Liver (tissue), 3 donors: ENCODE measurements at regions not wholly inside any gene's neighbourhood (a gene's known extent, or its start where the extent isn't known, plus 50 kb on each side); places are given as distances from the start of the nearest gene placed in this dataset.

ENCODE experiments used
- CTCF ChIP-seq: fragments of 150-350 bp; IDR thresholded peaks from 2 replicates; pipeline ENCODE4 v1.5.1; 2017; ENCODE audit warnings: improper control_type of control experiment, low read depth, low read length; ENCODE audit not compliant: missing input control
- EGR1 ChIP-seq, 2 donors: IDR thresholded peaks; 2 replicates each; pipeline ENCODE4 v1.6.1; 2016 to 2018; ENCODE audit warnings: antibody characterized with exemption in 2 of 2, low read depth in 2 of 2
- FOXA1 ChIP-seq: IDR thresholded peaks from 2 replicates; pipeline ENCODE4 v1.6.1; 2016; ENCODE audit warnings: antibody characterized with exemption
- GABPA ChIP-seq, 2 donors: IDR thresholded peaks in 1 of 2; conservative IDR thresholded peaks in 1 of 2; 2 replicates each; pipeline ENCODE4 v1.6.1; 2016; ENCODE audit warnings: antibody characterized with exemption in 2 of 2, mild to moderate bottlenecking in 1 of 2, moderate library complexity in 1 of 2
- JUND ChIP-seq, 2 donors: IDR thresholded peaks; 2 replicates each; pipeline ENCODE4 v1.6.1; 2016; ENCODE audit warnings: antibody characterized with exemption in 2 of 2
- MAX ChIP-seq: IDR thresholded peaks from 2 replicates; pipeline ENCODE4 v1.6.1; 2016; ENCODE audit warnings: antibody characterized with exemption
- RAD21 ChIP-seq, 2 donors: IDR thresholded peaks; 2 replicates each; pipeline ENCODE4 v1.6.1; 2016; ENCODE audit warnings: antibody characterized with exemption in 2 of 2, mild to moderate bottlenecking in 2 of 2
- RXRA ChIP-seq, 2 donors: IDR thresholded peaks; 2 replicates each; pipeline ENCODE4 v1.6.1; 2017 to 2018; ENCODE audit warnings: antibody characterized with exemption in 2 of 2, mild to moderate bottlenecking in 1 of 2
- SP1 ChIP-seq: IDR thresholded peaks from 2 replicates; pipeline ENCODE4 v1.6.1; 2018; ENCODE audit warnings: antibody characterized with exemption, mild to moderate bottlenecking
- TAF1 ChIP-seq: conservative IDR thresholded peaks from 2 replicates; pipeline ENCODE4 v1.6.1; 2016; ENCODE audit warnings: antibody characterized with exemption, mild to moderate bottlenecking
- YY1 ChIP-seq: IDR thresholded peaks from 2 replicates; pipeline ENCODE4 v1.6.1; 2016; ENCODE audit warnings: antibody characterized with exemption, mild to moderate bottlenecking
- ZBTB33 ChIP-seq: IDR thresholded peaks from 2 replicates; pipeline ENCODE4 v1.6.1; 2016; ENCODE audit warnings: antibody characterized with exemption
- donor health status: healthy.
- donor health status: healthy.

GRCh38 chr15:53346583-53346982 is 412.9 kb downstream of the WDR72 start:
- TF ChIP-seq CTCF (no peak), GABPA (IDR thresholded peaks at IDR 0.05 in 1 of 2, conservative IDR thresholded peaks at IDR 0.05 in 1 of 2) (no peak), MAX (no peak), RXRA (IDR thresholded peaks at IDR 0.05) (no peak), RAD21 (IDR thresholded peaks at IDR 0.05) (no peak), ZBTB33 (no peak), SP1 (no peak), JUND (IDR thresholded peaks at IDR 0.05) (no peak), TAF1 (no peak), YY1 (no peak), EGR1 (IDR thresholded peaks at IDR 0.05; ENCODE audit: low read depth in 2 of 2) (no peak), FOXA1 (no peak)
